Activated B cell treated with CpG ODN at 0.5 μM for 24 hours (primary cell): ENCODE measurements at regions not wholly inside any gene's neighbourhood (a gene's known extent, or its start where the extent isn't known, plus 50 kb on each side); places are given as distances from the start of the nearest gene placed in this dataset.
"Not testable (repeated sequence)": the region's sequence is repeated elsewhere in the genome, so short reads cannot be mapped to it uniquely, and the experiment has no call there.

Experiments
- ATAC-seq: fragments of 200-7000 bp; cut with Tn5 transposase; one replicate; pipeline ENCODE4 v1.10.0; 2021; ENCODE audit warnings: low read depth, mild to moderate bottlenecking, moderate library complexity
- CTCF ChIA-PET: fragments of 350-600 bp; sonication (Branson Sonifier 250); formaldehyde crosslinking; loops from one replicate; lab custom pipeline; 2021; ENCODE audit warnings: antibody characterized with exemption; lab: Charles Lee
- POLR2A ChIA-PET: fragments of 350-600 bp; sonication (Branson Sonifier 250); formaldehyde crosslinking; loops from one replicate; lab custom pipeline; 2021; ENCODE audit warnings: antibody characterized with exemption; lab: Charles Lee
- DNase-seq: peaks from one replicate; pipeline ENCODE4 v3.0.0; 2022
- H3K27ac Mint-ChIP-seq: one replicate; pipeline ENCODE4 v1.8.0; 2020; ENCODE audit warnings: mixed read lengths
- H3K27me3 Mint-ChIP-seq: one replicate; pipeline ENCODE4 v1.8.0; 2021; ENCODE audit warnings: mixed read lengths
- H3K36me3 Mint-ChIP-seq: one replicate; pipeline ENCODE4 v1.8.0; 2021; ENCODE audit warnings: low read depth, mixed read lengths
- H3K4me1 Mint-ChIP-seq: one replicate; pipeline ENCODE4 v1.8.0; 2021; ENCODE audit warnings: mixed read lengths
- H3K4me3 Mint-ChIP-seq: one replicate; pipeline ENCODE4 v1.8.0; 2020; ENCODE audit warnings: mild to moderate bottlenecking, mixed read lengths
- H3K9me3 Mint-ChIP-seq: one replicate; pipeline ENCODE4 v1.8.0; 2020; ENCODE audit warnings: mixed read lengths
- CTCF ChIP-seq: fragments of 200-600 bp; IDR thresholded peaks from one replicate; pipeline ENCODE4 v1.8.0; 2022; ENCODE audit warnings: antibody characterized with exemption, mild to moderate bottlenecking
- intact Hi-C: fragments of 100-400 bp; cut with micrococcal nuclease; formaldehyde crosslinking; loops from one replicate; pipeline ENCODE4 v1.15.1; 2024

GRCh38 chr4:28488021-28488420 is 1627.4 kb downstream of the STIM2 start:
- ChIA-PET POLR2A (no interaction called here), CTCF (no interaction called here)
- ATAC-seq (no peak), DNase-seq (no peak)
- H3K4me1 Mint-ChIP-seq, result no peaks in the 10 kb centered on the region
- no peak for TF ChIP-seq CTCF
- no peak overlapping the region for H3K4me3 Mint-ChIP-seq
- no peaks in the 10 kb centered on the region for H3K27me3 Mint-ChIP-seq
- H3K9me3 Mint-ChIP-seq, result no peaks in the 10 kb centered on the region
- no peak overlapping the region for H3K27ac Mint-ChIP-seq
- intact Hi-C loops, result no loop called here
- H3K36me3 Mint-ChIP-seq, result no peaks in the 10 kb centered on the region

GRCh38 chr4:28490669-28491068 is 1630.0 kb downstream of the STIM2 start:
- ChIA-PET POLR2A (no interaction called here), CTCF (no interaction called here)
- TF ChIP-seq CTCF, result no peak
- Mint-ChIP-seq H3K27ac (no peak overlapping the region), H3K4me1 (no peaks in the 10 kb centered on the region), H3K27me3 (no peaks in the 10 kb centered on the region), H3K9me3 (peaks cover 2% of the 10 kb centered on the region), H3K4me3 (no peak overlapping the region), H3K36me3 (no peaks in the 10 kb centered on the region)
- ATAC-seq (no peak), DNase-seq (no peak)
- intact Hi-C loops, result no loop called here

- no peak for ATAC-seq
- ChIA-PET POLR2A (no interaction called here), CTCF (no interaction called here)
- Mint-ChIP-seq H3K4me1 (no peaks in the 10 kb centered on the region), H3K4me3 (no peak overlapping the region), H3K9me3 (peaks cover 5% of the 10 kb centered on the region), H3K27ac (no peak overlapping the region), H3K36me3 (no peaks in the 10 kb centered on the region), H3K27me3 (no peaks in the 10 kb centered on the region)
- TF ChIP-seq CTCF, result no peak
- intact Hi-C loops, result no loop called here
- DNase-seq, result no peak
These were observed 1644.4 kb downstream of the STIM2 start for GRCh38 chr4:28505064-28505463.

GRCh38 chr4:28508636-28509035 is 1648.0 kb downstream of the STIM2 start:
- CTCF ChIA-PET, result no interaction called here
- Mint-ChIP-seq H3K4me1 (no peaks in the 10 kb centered on the region), H3K9me3 (peaks cover 5% of the 10 kb centered on the region), H3K4me3 (no peak overlapping the region), H3K36me3 (no peaks in the 10 kb centered on the region), H3K27me3 (no peaks in the 10 kb centered on the region), H3K27ac (no peak overlapping the region)
- DNase-seq, result no peak
- POLR2A ChIA-PET, result no interaction called here
- no peak for TF ChIP-seq CTCF
- intact Hi-C loops, result no loop called here
- ATAC-seq, result no peak

- CTCF ChIA-PET, H3K4me3 Mint-ChIP-seq, H3K27ac Mint-ChIP-seq: not testable (repeated sequence)
These were observed 1654.1 kb downstream of the STIM2 start for GRCh38 chr4:28514766-28515165.

GRCh38 chr4:28518561-28519165 is 1658.0 kb downstream of the STIM2 start:
- ChIA-PET CTCF (no interaction called here), POLR2A (no interaction called here)
- DNase-seq (no peak), ATAC-seq (no peak)
- no peak overlapping the region for H3K4me3 Mint-ChIP-seq
- H3K27me3 Mint-ChIP-seq, result no peaks in the 10 kb centered on the region
- H3K4me1 Mint-ChIP-seq, result no peaks in the 10 kb centered on the region
- H3K27ac Mint-ChIP-seq, result no peak overlapping the region
- intact Hi-C loops, result no loop called here
- no peaks in the 10 kb centered on the region for H3K36me3 Mint-ChIP-seq
- no peak for TF ChIP-seq CTCF
- H3K9me3 Mint-ChIP-seq, result peaks cover 3% of the 10 kb centered on the region

More at GRCh38 chr4:28514766-28515165, 1654.1 kb downstream of the STIM2 start:
- POLR2A ChIA-PET, DNase-seq, intact Hi-C loops, ATAC-seq, H3K36me3 Mint-ChIP-seq, H3K9me3 Mint-ChIP-seq, H3K27me3 Mint-ChIP-seq, H3K4me1 Mint-ChIP-seq: not testable (repeated sequence)
